Ishikawa (cell line): ENCODE measurements at regions not wholly inside any gene's neighbourhood (a gene's known extent, or its start where the extent isn't known, plus 50 kb on each side); places are given as distances from the start of the nearest gene placed in this dataset.

Source experiments
- CEBPB ChIP-seq: IDR thresholded peaks from 2 replicates; pipeline ENCODE4 v1.6.1; 2012
- CREB1 ChIP-seq: IDR thresholded peaks from 2 replicates; pipeline ENCODE4 v1.6.1; 2012; ENCODE audit warnings: low read depth
- EGR1 ChIP-seq: IDR thresholded peaks from 2 replicates; pipeline ENCODE4 v1.6.1; 2012
- EP300 ChIP-seq: IDR thresholded peaks from 2 replicates; pipeline ENCODE4 v1.6.1; 2012; ENCODE audit warnings: borderline replicate concordance
- FOXM1 ChIP-seq: IDR thresholded peaks from 2 replicates; pipeline ENCODE4 v1.6.1; 2012; ENCODE audit warnings: low read depth, borderline replicate concordance
- MAX ChIP-seq: IDR thresholded peaks from 2 replicates; pipeline ENCODE4 v1.6.1; 2012
- RAD21 ChIP-seq: IDR thresholded peaks from 2 replicates; pipeline ENCODE4 v1.6.1; 2012; ENCODE audit warnings: low read depth
- REST ChIP-seq: IDR thresholded peaks from 2 replicates; pipeline ENCODE4 v1.6.1; 2012; ENCODE audit warnings: low read depth, mild to moderate bottlenecking
- TAF1 ChIP-seq: IDR thresholded peaks from 2 replicates; pipeline ENCODE4 v1.6.1; 2012; ENCODE audit warnings: low read depth, mild to moderate bottlenecking
- TCF12 ChIP-seq: IDR thresholded peaks from 2 replicates; pipeline ENCODE4 v1.6.1; 2012; ENCODE audit warnings: low read depth
- TEAD4 ChIP-seq: IDR thresholded peaks from 2 replicates; pipeline ENCODE4 v1.6.1; 2012
- USF1 ChIP-seq: IDR thresholded peaks from 2 replicates; pipeline ENCODE4 v1.6.1; 2012
- YY1 ChIP-seq: IDR thresholded peaks from 2 replicates; pipeline ENCODE4 v1.6.1; 2012; ENCODE audit warnings: low read depth
- ZBTB7A ChIP-seq: IDR thresholded peaks from 2 replicates; pipeline ENCODE4 v1.6.1; 2012; ENCODE audit warnings: low read depth

- TF ChIP-seq REST (no peak), YY1 (no peak), EP300 (no peak), EGR1 (no peak), MAX (no peak), TEAD4 (no peak), FOXM1 (no peak), TAF1 (no peak), CREB1 (no peak), CEBPB (no peak), ZBTB7A (no peak), USF1 (no peak), RAD21 (no peak), TCF12 (no peak)
Observed at GRCh38 chr5:143593723-143594122, 190.2 kb upstream of the NR3C1 start.
